ENCODE measurements at regions not wholly inside any gene's neighbourhood (a gene's known extent, or its start where the extent isn't known, plus 50 kb on each side); places are given as distances from the start of the nearest gene placed in this dataset.

- no CpG with 5 or more reads among the region's 3 CpGs for WGBS (ENCODE audit: insufficient coverage)
- no peak overlapping the region for H3K27ac ChIP-seq (ENCODE audit: low read length)
- H3K4me1 ChIP-seq (ENCODE audit: control insufficient read depth in 1 of 2, extremely low read depth in 1 of 2, insufficient read depth in 2 of 2, low read length in 2 of 2), result no peaks in the 10 kb centered on the region
- no peaks in the 10 kb centered on the region for H3K27me3 ChIP-seq (replicated peaks in 1 of 2; ENCODE audit: control insufficient read depth in 2 of 2, extremely low read depth in 1 of 2, insufficient read depth in 2 of 2, low read length in 1 of 2)
- ChIA-PET CTCF (no interaction called here), POLR2A (no interaction called here)
- no peaks in the 10 kb centered on the region for H3K36me3 Mint-ChIP-seq
- no peak overlapping the region for H3K4me3 Mint-ChIP-seq
- H3K4me1 Mint-ChIP-seq, result no peaks in the 10 kb centered on the region
- ATAC-seq (replicated peaks in 1 of 4) (no peak), DNase-seq (no peak)
- H3K36me3 ChIP-seq (ENCODE audit: control insufficient read depth in 2 of 2, extremely low read depth in 1 of 2, insufficient read depth in 1 of 2, low read length in 1 of 2), result no peaks in the 10 kb centered on the region
- H3K27ac Mint-ChIP-seq, result no peak overlapping the region
- peaks cover 0 to 12% (median 4%) of the 10 kb centered on the region in 3 donors for H3K9me3 Mint-ChIP-seq
- no peak overlapping the region for H3K4me3 ChIP-seq (ENCODE audit: control insufficient read depth in 1 of 2, extremely low read depth in 1 of 2, low read length in 1 of 2)
- H3K9me3 ChIP-seq, result no peaks in the 10 kb centered on the region
- no peaks in the 10 kb centered on the region for H3K27me3 Mint-ChIP-seq
Measured at GRCh38 chr19:27922970-27923369, 1290.0 kb downstream of the UQCRFS1 start.

- 83% methylated on average over 1 of the region's 3 CpGs for WGBS (ENCODE audit: insufficient coverage)
- no peaks in the 10 kb centered on the region for H3K27me3 ChIP-seq (replicated peaks in 1 of 2; ENCODE audit: control insufficient read depth in 2 of 2, extremely low read depth in 1 of 2, insufficient read depth in 2 of 2, low read length in 1 of 2)
- no peaks in the 10 kb centered on the region for H3K4me1 ChIP-seq (ENCODE audit: control insufficient read depth in 1 of 2, extremely low read depth in 1 of 2, insufficient read depth in 2 of 2, low read length in 2 of 2)
- ATAC-seq (replicated peaks in 1 of 4), result no peak
- CTCF ChIA-PET, result no interaction called here
- POLR2A ChIA-PET, result no interaction called here
- Mint-ChIP-seq H3K4me1 (no peaks in the 10 kb centered on the region), H3K36me3 (no peaks in the 10 kb centered on the region), H3K27me3 (no peaks in the 10 kb centered on the region), H3K9me3 (peaks cover 0 to 12% (median 4%) of the 10 kb centered on the region in 3 donors), H3K27ac (no peak overlapping the region), H3K4me3 (no peak overlapping the region)
- no peaks in the 10 kb centered on the region for H3K9me3 ChIP-seq
- H3K4me3 ChIP-seq (ENCODE audit: control insufficient read depth in 1 of 2, extremely low read depth in 1 of 2, low read length in 1 of 2), result no peak overlapping the region
- H3K27ac ChIP-seq (ENCODE audit: low read length), result no peak overlapping the region
- H3K36me3 ChIP-seq (ENCODE audit: control insufficient read depth in 2 of 2, extremely low read depth in 1 of 2, insufficient read depth in 1 of 2, low read length in 1 of 2), result no peaks in the 10 kb centered on the region
- DNase-seq, result no peak
Measured at GRCh38 chr19:27920774-27921173, 1292.2 kb downstream of the UQCRFS1 start.

DNA sequence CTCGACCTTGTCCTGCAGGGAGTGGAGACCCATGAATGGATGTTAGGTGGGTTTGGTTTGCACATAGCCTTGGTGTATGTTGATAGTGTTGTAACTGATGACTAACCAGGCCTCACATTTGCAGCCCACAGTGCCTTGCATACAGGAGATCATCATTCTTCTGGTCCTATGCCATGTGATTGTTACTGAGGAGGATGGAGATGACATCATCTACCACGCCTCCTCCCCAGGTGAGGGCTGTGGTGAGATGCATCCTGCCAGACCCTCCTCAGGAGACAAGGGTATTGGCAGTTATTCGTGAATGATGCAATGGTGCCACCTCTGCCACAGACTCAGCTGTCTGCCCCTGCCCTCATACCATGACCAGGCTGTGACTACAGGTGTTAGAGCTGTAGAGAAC is 1294.1 kb downstream of the UQCRFS1 start:
- Histone ChIP-seq H3K36me3 (ENCODE audit: control insufficient read depth in 2 of 2, extremely low read depth in 1 of 2, insufficient read depth in 1 of 2, low read length in 1 of 2) (no peaks in the 10 kb centered on the region), H3K9me3 (no peaks in the 10 kb centered on the region), H3K27ac (ENCODE audit: low read length) (no peak overlapping the region), H3K4me1 (ENCODE audit: control insufficient read depth in 1 of 2, extremely low read depth in 1 of 2, insufficient read depth in 2 of 2, low read length in 2 of 2) (no peaks in the 10 kb centered on the region), H3K27me3 (replicated peaks in 1 of 2; ENCODE audit: control insufficient read depth in 2 of 2, extremely low read depth in 1 of 2, insufficient read depth in 2 of 2, low read length in 1 of 2) (no peaks in the 10 kb centered on the region), H3K4me3 (ENCODE audit: control insufficient read depth in 1 of 2, extremely low read depth in 1 of 2, low read length in 1 of 2) (no peak overlapping the region)
- ATAC-seq (replicated peaks in 1 of 4) (no peak), DNase-seq (no peak)
- 17% methylated on average over 1 of the region's 3 CpGs for WGBS (ENCODE audit: insufficient coverage)
- H3K9me3 Mint-ChIP-seq, result peaks cover 0 to 7% (median 4%) of the 10 kb centered on the region in 3 donors
- H3K36me3 Mint-ChIP-seq, result no peaks in the 10 kb centered on the region
- H3K4me3 Mint-ChIP-seq, result no peak overlapping the region
- POLR2A ChIA-PET, result no interaction called here
- H3K27me3 Mint-ChIP-seq, result no peaks in the 10 kb centered on the region
- CTCF ChIA-PET, result no interaction called here
- no peaks in the 10 kb centered on the region for H3K4me1 Mint-ChIP-seq
- H3K27ac Mint-ChIP-seq, result no peak overlapping the region

GRCh38 chr19:27911122-27911898 is 1301.6 kb downstream of the UQCRFS1 start:
- WGBS (ENCODE audit: insufficient coverage), result 75% methylated on average over 6 of the region's 19 CpGs
- no peaks in the 10 kb centered on the region for H3K36me3 Mint-ChIP-seq

GRCh38 chr19:27909861-27910260 is 1303.1 kb downstream of the UQCRFS1 start:
- no peaks in the 10 kb centered on the region for H3K36me3 Mint-ChIP-seq
- H3K27me3 ChIP-seq (replicated peaks in 1 of 2; ENCODE audit: control insufficient read depth in 2 of 2, extremely low read depth in 1 of 2, insufficient read depth in 2 of 2, low read length in 1 of 2), result peaks cover 0 to 2% of the 10 kb centered on the region in 2 experiments
- H3K27me3 Mint-ChIP-seq, result no peaks in the 10 kb centered on the region
- H3K4me3 ChIP-seq (ENCODE audit: control insufficient read depth in 1 of 2, extremely low read depth in 1 of 2, low read length in 1 of 2), result no peak overlapping the region
- ATAC-seq (replicated peaks in 1 of 4) (no peak), DNase-seq (no peak)
- no peaks in the 10 kb centered on the region for H3K4me1 ChIP-seq (ENCODE audit: control insufficient read depth in 1 of 2, extremely low read depth in 1 of 2, insufficient read depth in 2 of 2, low read length in 2 of 2)
- no peak overlapping the region for H3K27ac Mint-ChIP-seq
- 90% methylated on average over 28 of the region's 29 CpGs for WGBS (ENCODE audit: insufficient coverage)
- H3K9me3 Mint-ChIP-seq, result peaks cover 0 to 9% (median 0%) of the 10 kb centered on the region in 3 donors
- ChIA-PET POLR2A (no interaction called here), CTCF (no interaction called here)
- H3K36me3 ChIP-seq (ENCODE audit: control insufficient read depth in 2 of 2, extremely low read depth in 1 of 2, insufficient read depth in 1 of 2, low read length in 1 of 2), result no peaks in the 10 kb centered on the region
- H3K4me1 Mint-ChIP-seq, result no peaks in the 10 kb centered on the region
- H3K4me3 Mint-ChIP-seq, result no peak overlapping the region
- H3K27ac ChIP-seq (ENCODE audit: low read length), result no peak overlapping the region
- no peaks in the 10 kb centered on the region for H3K9me3 ChIP-seq

More at GRCh38 chr19:27911122-27911898, 1301.6 kb downstream of the UQCRFS1 start:
- H3K36me3 ChIP-seq (ENCODE audit: control insufficient read depth in 2 of 2, extremely low read depth in 1 of 2, insufficient read depth in 1 of 2, low read length in 1 of 2), result no peaks in the 10 kb centered on the region
- H3K9me3 ChIP-seq, result no peaks in the 10 kb centered on the region
- ATAC-seq (replicated peaks in 1 of 4) (no peak), DNase-seq (no peak)
- H3K4me3 ChIP-seq (ENCODE audit: control insufficient read depth in 1 of 2, extremely low read depth in 1 of 2, low read length in 1 of 2), result no peak overlapping the region
- H3K4me1 ChIP-seq (ENCODE audit: control insufficient read depth in 1 of 2, extremely low read depth in 1 of 2, insufficient read depth in 2 of 2, low read length in 2 of 2), result no peaks in the 10 kb centered on the region
- Mint-ChIP-seq H3K27me3 (no peaks in the 10 kb centered on the region), H3K4me1 (no peaks in the 10 kb centered on the region), H3K9me3 (peaks cover 0 to 9% (median 0%) of the 10 kb centered on the region in 3 donors), H3K27ac (no peak overlapping the region), H3K4me3 (no peak overlapping the region)
- H3K27me3 ChIP-seq (replicated peaks in 1 of 2; ENCODE audit: control insufficient read depth in 2 of 2, extremely low read depth in 1 of 2, insufficient read depth in 2 of 2, low read length in 1 of 2), result peaks cover 0 to 2% of the 10 kb centered on the region in 2 experiments
- ChIA-PET POLR2A (no interaction called here), CTCF (no interaction called here)
- H3K27ac ChIP-seq (ENCODE audit: low read length), result no peak overlapping the region

DNA sequence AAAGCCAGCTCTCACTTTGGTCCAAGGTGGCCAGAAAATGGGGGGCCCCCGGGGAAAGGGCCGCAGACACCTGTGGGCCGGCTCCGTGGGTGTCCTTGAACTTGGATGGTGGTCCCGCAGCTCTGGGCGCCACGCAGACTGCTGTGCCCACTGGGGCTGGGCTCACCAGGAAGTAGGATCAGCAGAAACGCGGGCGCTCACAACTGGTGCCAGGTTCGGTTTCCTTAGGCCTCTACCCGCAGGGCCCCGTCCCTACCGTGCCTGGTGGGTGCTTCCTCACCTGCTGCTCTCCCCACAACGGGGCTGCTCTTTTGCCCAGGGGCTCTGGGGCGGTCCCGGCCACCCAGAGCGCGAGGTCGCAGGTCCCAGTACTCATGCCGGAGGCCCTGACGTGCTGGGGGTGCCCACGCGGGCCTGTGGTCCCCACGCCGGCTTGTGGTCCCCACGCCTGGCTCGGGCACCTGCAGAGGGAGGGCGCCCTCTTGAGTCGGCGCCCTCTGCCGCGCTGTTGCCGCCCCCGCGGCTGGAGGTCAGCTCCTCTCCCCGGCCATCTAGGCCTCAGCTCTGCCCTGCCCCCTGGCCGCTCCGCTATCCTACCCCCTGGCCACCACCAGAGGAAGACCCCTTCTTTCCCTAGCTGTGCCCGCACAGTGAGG is 1303.6 kb downstream of the UQCRFS1 start:
- ATAC-seq (replicated peaks in 1 of 4), result no peak
- no peaks in the 10 kb centered on the region for H3K27me3 Mint-ChIP-seq

More for the DNA sequence above, 1303.6 kb downstream of the UQCRFS1 start:
- POLR2A ChIA-PET, result no interaction called here
- H3K27me3 ChIP-seq (replicated peaks in 1 of 2; ENCODE audit: control insufficient read depth in 2 of 2, extremely low read depth in 1 of 2, insufficient read depth in 2 of 2, low read length in 1 of 2), result peaks cover 0 to 2% of the 10 kb centered on the region in 2 experiments
- H3K9me3 ChIP-seq, result no peaks in the 10 kb centered on the region
- no peak for DNase-seq
- CTCF ChIA-PET, result no interaction called here
- no peaks in the 10 kb centered on the region for H3K4me1 ChIP-seq (ENCODE audit: control insufficient read depth in 1 of 2, extremely low read depth in 1 of 2, insufficient read depth in 2 of 2, low read length in 2 of 2)
- no peaks in the 10 kb centered on the region for H3K36me3 ChIP-seq (ENCODE audit: control insufficient read depth in 2 of 2, extremely low read depth in 1 of 2, insufficient read depth in 1 of 2, low read length in 1 of 2)
- H3K4me3 Mint-ChIP-seq, result no peak overlapping the region
- no peak overlapping the region for H3K4me3 ChIP-seq (ENCODE audit: control insufficient read depth in 1 of 2, extremely low read depth in 1 of 2, low read length in 1 of 2)
- H3K4me1 Mint-ChIP-seq, result no peaks in the 10 kb centered on the region
- WGBS (ENCODE audit: insufficient coverage), result 89% methylated on average over 39 of the region's 40 CpGs
- H3K9me3 Mint-ChIP-seq, result peaks cover 0 to 9% (median 0%) of the 10 kb centered on the region in 3 donors
- H3K27ac Mint-ChIP-seq, result no peak overlapping the region
- no peak overlapping the region for H3K27ac ChIP-seq (ENCODE audit: low read length)
- H3K36me3 Mint-ChIP-seq, result no peaks in the 10 kb centered on the region
